PC-3 (cell line): ENCODE measurements at regions not wholly inside any gene's neighbourhood (a gene's known extent, or its start where the extent isn't known, plus 50 kb on each side); places are given as distances from the start of the nearest gene placed in this dataset.

Source experiments
- ATAC-seq: fragments of 200-7000 bp; cut with Tn5 transposase; 2 replicates; pipeline ENCODE4 v1.9.1; 2020; ENCODE audit warnings: mild to moderate bottlenecking, moderate library complexity
- BruUV-seq: library from RNA; stranded (reverse); fragments of 400-500 nt; replicated peaks from 2 replicates; lab custom pipeline; 2021; lab: Mats Ljungman, UMichigan
- CTCF ChIA-PET: fragments of 300-600 bp; sonication (Branson Sonifier 250); formaldehyde crosslinking; loops from one replicate; lab custom pipeline; 2022; ENCODE audit warnings: antibody characterized with exemption; lab: Charles Lee
- POLR2A ChIA-PET: fragments of 300-600 bp; sonication (Branson Sonifier 250); formaldehyde crosslinking; loops from one replicate; lab custom pipeline; 2022; ENCODE audit warnings: antibody characterized with exemption; ENCODE audit not compliant: unreplicated experiment; lab: Charles Lee
- DNase-seq: peaks from one replicate; pipeline ENCODE4 v3.0.0-alpha.2; 2015
- H2AFZ ChIP-seq: fragments of 300-600 bp; sonication (generic); 2 replicates; pipeline ENCODE4 v1.6.0; 2016; ENCODE audit warnings: antibody characterized with exemption, low read length
- H3F3A ChIP-seq: fragments of 300-600 bp; sonication (generic); one replicate; pipeline ENCODE4 v1.6.0; 2017; ENCODE audit warnings: antibody characterized with exemption, low read length, control low read depth, mild to moderate bottlenecking; ENCODE audit not compliant: unreplicated experiment
- H3K27ac ChIP-seq: fragments of 300-600 bp; sonication (generic); 2 replicates; pipeline ENCODE4 v1.5.1; 2016; ENCODE audit warnings: mild to moderate bottlenecking, low read length
- H3K27me3 ChIP-seq: fragments of 300-600 bp; sonication (generic); 2 replicates; pipeline ENCODE4 v1.6.1; 2016; ENCODE audit warnings: low read length, mixed read lengths
- H3K36me3 ChIP-seq: fragments of 300-600 bp; sonication (generic); 2 replicates; pipeline ENCODE4 v1.6.1; 2016; ENCODE audit warnings: low read depth, mixed run types, low read length, mixed read lengths
- H3K4me1 ChIP-seq: fragments of 300-600 bp; sonication (generic); 2 replicates; pipeline ENCODE4 v1.5.1; 2016; ENCODE audit warnings: low read length; ENCODE audit not compliant: insufficient read depth
- H3K4me2 ChIP-seq: fragments of 300-600 bp; sonication (generic); 2 replicates; pipeline ENCODE4 v1.6.0; 2016; ENCODE audit warnings: low read length
- H3K4me3 ChIP-seq: fragments of 300-600 bp; sonication (generic); 2 replicates; pipeline ENCODE4 v1.5.1; 2016; ENCODE audit warnings: mild to moderate bottlenecking, low read length, mixed read lengths
- H3K79me2 ChIP-seq: fragments of 300-600 bp; sonication (generic); 2 replicates; pipeline ENCODE4 v1.6.1; 2017; ENCODE audit warnings: low read length, mixed read lengths
- H3K9ac ChIP-seq: fragments of 300-600 bp; sonication (generic); 2 replicates; pipeline ENCODE4 v1.6.0; 2016; ENCODE audit warnings: mild to moderate bottlenecking, low read length
- H3K9me2 ChIP-seq: fragments of 300-600 bp; sonication (generic); replicated peaks from 2 replicates; pipeline ENCODE4 v1.6.1; 2016; ENCODE audit warnings: mixed run types, low read length, mixed read lengths
- H3K9me3 ChIP-seq: fragments of 300-600 bp; sonication (generic); 2 replicates; pipeline ENCODE4 v1.6.1; 2016; ENCODE audit warnings: low read length, mixed read lengths
- H4K20me1 ChIP-seq: fragments of 300-600 bp; sonication (generic); 2 replicates; pipeline ENCODE4 v1.6.1; 2016; ENCODE audit warnings: low read length, mixed read lengths
- CTCF ChIP-seq: fragments of 300-600 bp; sonication (generic); conservative IDR thresholded peaks from 2 replicates; pipeline ENCODE4 v1.5.1; 2017; ENCODE audit warnings: antibody characterized with exemption, low read depth, mild to moderate bottlenecking, low read length
- EZH2 ChIP-seq: fragments of 300-600 bp; sonication (generic); IDR thresholded peaks from one replicate; pipeline ENCODE4 v1.6.1; 2017; ENCODE audit warnings: antibody characterized with exemption, mild to moderate bottlenecking, low read length; ENCODE audit not compliant: unreplicated experiment
- EZH2phosphoT487 ChIP-seq: fragments of 300-600 bp; sonication (generic); IDR thresholded peaks from 2 replicates; pipeline ENCODE4 v1.6.1; 2018; ENCODE audit warnings: mild to moderate bottlenecking, antibody characterized with exemption, low read length, borderline replicate concordance
- intact Hi-C: fragments of 100-400 bp; cut with micrococcal nuclease; formaldehyde crosslinking; loops from 2 replicates; pipeline ENCODE4 v1.9.0; 2023

- Histone ChIP-seq H3K9me2 (no peaks in the 10 kb centered on the region), H3K4me1 (no peaks in the 10 kb centered on the region), H2AFZ (no peak overlapping the region), H3K27me3 (peaks cover 33% of the 10 kb centered on the region), H3F3A (no peaks in the 10 kb centered on the region), H4K20me1 (no peaks in the 10 kb centered on the region), H3K27ac (no peak overlapping the region), H3K79me2 (no peaks in the 10 kb centered on the region), H3K36me3 (no peaks in the 10 kb centered on the region), H3K9ac (no peak overlapping the region), H3K4me3 (no peak overlapping the region), H3K9me3 (no peaks in the 10 kb centered on the region), H3K4me2 (no peak overlapping the region)
- DNase-seq (no peak), ATAC-seq (no peak)
- ChIA-PET POLR2A (no interaction called here), CTCF (no interaction called here)
- no TSS peak for BruUV-seq
- intact Hi-C loops: no loop called here
- TF ChIP-seq CTCF (no peak), EZH2 (no peak), EZH2phosphoT487 (no peak)
Measured at GRCh38 chr15:37572401-37572800, 362.0 kb upstream of the TMCO5A start.

- Histone ChIP-seq H3K9ac (no peak overlapping the region), H3K36me3 (no peaks in the 10 kb centered on the region), H3K4me3 (no peak overlapping the region), H3F3A (no peaks in the 10 kb centered on the region), H4K20me1 (no peaks in the 10 kb centered on the region), H3K79me2 (no peaks in the 10 kb centered on the region), H3K27ac (no peak overlapping the region), H3K9me3 (no peaks in the 10 kb centered on the region), H3K27me3 (peaks cover 40% of the 10 kb centered on the region), H3K9me2 (no peaks in the 10 kb centered on the region), H2AFZ (no peak overlapping the region), H3K4me2 (no peak overlapping the region), H3K4me1 (no peaks in the 10 kb centered on the region)
- intact Hi-C loops: no loop called here
- ATAC-seq: peak; percentile 53
- DNase-seq: peak; percentile 33
- ChIA-PET POLR2A (no interaction called here), CTCF (no interaction called here)
- BruUV-seq: no TSS peak
- TF ChIP-seq CTCF (no peak), EZH2phosphoT487 (no peak), EZH2 (no peak)
Measured at GRCh38 chr15:37574985-37575384, 359.5 kb upstream of the TMCO5A start.

GRCh38 chr15:37576952-37577351, 357.5 kb upstream of the TMCO5A start:
- no TSS peak for BruUV-seq
- TF ChIP-seq EZH2: no peak
- no peaks in the 10 kb centered on the region for H3K36me3 ChIP-seq
- no peak for DNase-seq
- H3K79me2 ChIP-seq: no peaks in the 10 kb centered on the region
- no peaks in the 10 kb centered on the region for H3K9me2 ChIP-seq
- H3K27me3 ChIP-seq: peaks cover 50% of the 10 kb centered on the region
- no peak overlapping the region for H3K27ac ChIP-seq
- no peak overlapping the region for H3K4me3 ChIP-seq
- no peak overlapping the region for H2AFZ ChIP-seq
- H3K9me3 ChIP-seq: no peaks in the 10 kb centered on the region
- CTCF ChIA-PET: no interaction called here
- H3F3A ChIP-seq: no peaks in the 10 kb centered on the region
- intact Hi-C loops: no loop called here
- H3K4me1 ChIP-seq: no peaks in the 10 kb centered on the region
- POLR2A ChIA-PET: no interaction called here
- H3K9ac ChIP-seq: no peak overlapping the region
- H3K4me2 ChIP-seq: no peak overlapping the region
- ATAC-seq: no peak
- no peaks in the 10 kb centered on the region for H4K20me1 ChIP-seq
